NCI-H1930 (cell line): ENCODE measurements at regions not wholly inside any gene's neighbourhood (a gene's known extent, or its start where the extent isn't known, plus 50 kb on each side); places are given as distances from the start of the nearest gene placed in this dataset.
"Not testable (repeated sequence)": the region's sequence is repeated elsewhere in the genome, so short reads cannot be mapped to it uniquely, and the experiment has no call there.

ENCODE experiments used
- DNase-seq, 2 experiments: peaks; one replicate each; lab custom pipeline; 2025; lab: John Stamatoyannopoulos, UW

- no peak for DNase-seq
Observed at GRCh38 chr16:22681554-22682291, 132.2 kb upstream of the HS3ST2 start.

GRCh38 chr16:22683258-22683657 lies 130.7 kb upstream of the HS3ST2 start:
- no peak for DNase-seq

- DNase-seq: no peak
Observed at GRCh38 chr16:22683730-22684573, 130.0 kb upstream of the HS3ST2 start.

- DNase-seq: no peak
Observed at GRCh38 chr16:22684574-22685458, 129.1 kb upstream of the HS3ST2 start.

- DNase-seq: no peak
Observed at GRCh38 chr16:22685459-22685830, 128.5 kb upstream of the HS3ST2 start.

- no peak for DNase-seq
Observed at GRCh38 chr16:22687031-22687530, 126.9 kb upstream of the HS3ST2 start.

- no peak for DNase-seq
Observed at GRCh38 chr16:22688463-22688862, 125.5 kb upstream of the HS3ST2 start.

GRCh38 chr16:22688930-22689329 lies 125.0 kb upstream of the HS3ST2 start:
- no peak for DNase-seq

GRCh38 chr16:22691335-22691734 lies 122.6 kb upstream of the HS3ST2 start:
- no peak for DNase-seq

GRCh38 chr16:22692034-22692433 lies 121.9 kb upstream of the HS3ST2 start:
- no peak for DNase-seq

GRCh38 chr16:22692916-22693637 lies 120.9 kb upstream of the HS3ST2 start:
- no peak for DNase-seq

GRCh38 chr16:22693638-22694340 lies 120.2 kb upstream of the HS3ST2 start:
- DNase-seq: no peak

GRCh38 chr16:22694887-22695382 lies 119.0 kb upstream of the HS3ST2 start:
- no peak for DNase-seq

- not testable (repeated sequence) for DNase-seq
Observed at GRCh38 chr16:22695773-22696172, 118.2 kb upstream of the HS3ST2 start.

- DNase-seq: no peak
Observed at GRCh38 chr16:22699356-22699755, 114.6 kb upstream of the HS3ST2 start.

GRCh38 chr16:22705799-22706198 lies 108.2 kb upstream of the HS3ST2 start:
- DNase-seq: no peak

- DNase-seq: no peak
Observed at GRCh38 chr16:22710326-22710725, 103.6 kb upstream of the HS3ST2 start.

- DNase-seq: no peak
Observed at GRCh38 chr16:22711847-22712246, 102.1 kb upstream of the HS3ST2 start.

- DNase-seq: no peak
Observed at GRCh38 chr16:22712471-22712870, 101.5 kb upstream of the HS3ST2 start.

GRCh38 chr16:22718598-22718997 lies 95.4 kb upstream of the HS3ST2 start:
- not testable (repeated sequence) for DNase-seq

- DNase-seq: no peak
Observed at GRCh38 chr16:22719945-22720344, 94.0 kb upstream of the HS3ST2 start.
